HG02623 (cell line): ENCODE measurements at regions not wholly inside any gene's neighbourhood (a gene's known extent, or its start where the extent isn't known, plus 50 kb on each side); places are given as distances from the start of the nearest gene placed in this dataset.
"Not testable (repeated sequence)": the region's sequence is repeated elsewhere in the genome, so short reads cannot be mapped to it uniquely, and the experiment has no call there.

Experiments used
- ATAC-seq: cut with Tn5 transposase; IDR thresholded peaks from one replicate; pipeline ENCODE4 v1.9.1; 2021; ENCODE audit warnings: moderate library complexity; ENCODE audit not compliant: unreplicated experiment

DNA sequence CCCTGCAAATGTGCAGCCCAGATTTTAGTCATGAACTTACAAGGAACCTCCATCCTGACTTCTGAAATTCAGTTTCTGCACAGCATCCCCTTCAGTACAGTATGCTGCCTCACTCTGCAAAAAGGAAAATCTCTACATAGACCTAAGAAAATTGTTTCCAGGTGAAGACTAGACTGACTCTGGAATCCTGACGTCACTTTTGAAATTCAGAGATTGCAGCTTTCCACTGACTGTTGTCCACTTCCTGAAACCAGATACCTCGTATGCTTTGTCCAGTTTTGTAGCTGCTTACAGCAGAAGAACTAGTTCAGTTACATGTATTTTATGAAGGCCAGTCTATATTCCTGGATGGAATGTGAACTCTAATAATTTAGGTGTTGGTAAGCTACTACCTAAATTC, 629.3 kb upstream of the ST8SIA4 start:
- no peak for ATAC-seq

- ATAC-seq, result no peak
Observed at GRCh38 chr5:101531026-101531425, 627.9 kb upstream of the ST8SIA4 start.

DNA sequence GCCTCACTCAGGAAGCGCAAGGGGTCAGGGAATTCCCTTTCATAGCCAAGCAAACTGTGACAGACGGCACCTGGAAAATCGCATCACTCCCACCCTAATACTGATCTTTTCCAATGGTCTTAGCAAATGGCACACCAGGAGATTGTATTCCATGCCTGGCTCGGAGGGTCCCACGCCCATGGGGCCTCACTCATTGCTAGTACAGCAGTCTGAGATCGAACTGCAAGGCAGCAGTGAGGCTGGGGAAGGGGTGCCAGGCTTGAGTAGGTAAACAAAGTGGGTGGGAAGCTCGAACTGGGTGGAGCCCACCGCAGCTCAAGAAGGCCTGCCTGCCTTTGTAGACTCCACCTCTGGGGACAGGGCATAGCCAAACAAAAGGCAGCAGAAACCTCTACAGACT, 626.0 kb upstream of the ST8SIA4 start:
- not testable (repeated sequence) for ATAC-seq

DNA sequence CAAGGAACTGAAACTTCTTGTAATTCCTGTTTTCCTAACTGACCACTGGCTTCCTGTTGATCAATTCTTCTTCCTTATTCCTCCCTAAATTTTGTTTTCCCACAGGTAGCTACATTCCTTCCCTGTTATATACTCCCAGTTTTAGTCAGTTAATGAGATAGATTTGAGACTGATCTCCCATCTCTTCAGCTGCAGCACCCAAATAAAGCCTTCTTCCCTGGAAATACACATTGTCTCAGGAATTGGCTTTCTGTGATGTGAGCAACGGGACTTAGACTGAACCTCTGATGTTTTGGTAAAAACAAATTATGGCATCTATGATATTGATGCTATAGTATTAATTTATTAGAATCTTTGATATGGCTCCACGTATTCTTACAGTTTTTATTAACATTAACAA, 617.3 kb upstream of the ST8SIA4 start:
- no peak for ATAC-seq

DNA sequence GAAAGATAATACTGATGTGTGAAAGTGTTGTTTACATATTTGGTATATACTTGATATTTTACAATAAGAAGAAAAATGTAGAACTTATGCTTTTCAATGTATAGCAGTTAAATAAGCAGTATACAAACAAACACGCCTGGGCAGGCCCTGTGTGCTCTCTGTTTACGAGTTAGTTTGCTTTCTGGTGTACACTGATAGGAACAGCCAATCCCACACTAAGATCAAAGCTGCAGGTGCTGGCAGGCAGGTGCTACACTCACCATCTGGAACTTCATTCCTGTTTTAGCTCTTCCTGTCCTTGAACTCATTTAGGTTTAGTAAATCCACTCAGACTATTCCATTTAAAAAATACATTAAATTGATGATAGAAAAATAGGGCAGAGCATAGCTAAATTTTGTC, 614.7 kb upstream of the ST8SIA4 start:
- no peak for ATAC-seq

DNA sequence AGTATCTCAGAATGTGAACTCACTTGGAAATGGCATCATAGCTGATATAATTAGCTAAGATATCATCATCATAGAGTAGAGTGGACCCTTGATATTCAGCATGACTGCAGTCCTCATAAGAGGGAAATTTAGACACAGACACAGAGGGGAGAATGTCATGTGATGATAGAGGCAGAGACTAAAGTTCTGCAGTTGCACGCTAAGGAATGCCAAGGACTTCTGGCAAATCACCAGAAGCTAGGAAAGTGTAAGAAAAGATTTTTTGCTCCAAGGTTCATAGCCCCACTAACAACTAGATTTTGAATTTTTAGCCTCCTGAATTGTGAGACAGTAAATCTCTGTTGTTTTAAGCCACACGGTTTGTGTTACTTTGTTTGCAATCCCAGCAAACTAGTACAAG, 612.6 kb upstream of the ST8SIA4 start:
- ATAC-seq, result no peak

GRCh38 chr5:101505891-101506570, 602.9 kb upstream of the ST8SIA4 start:
- no peak for ATAC-seq

DNA sequence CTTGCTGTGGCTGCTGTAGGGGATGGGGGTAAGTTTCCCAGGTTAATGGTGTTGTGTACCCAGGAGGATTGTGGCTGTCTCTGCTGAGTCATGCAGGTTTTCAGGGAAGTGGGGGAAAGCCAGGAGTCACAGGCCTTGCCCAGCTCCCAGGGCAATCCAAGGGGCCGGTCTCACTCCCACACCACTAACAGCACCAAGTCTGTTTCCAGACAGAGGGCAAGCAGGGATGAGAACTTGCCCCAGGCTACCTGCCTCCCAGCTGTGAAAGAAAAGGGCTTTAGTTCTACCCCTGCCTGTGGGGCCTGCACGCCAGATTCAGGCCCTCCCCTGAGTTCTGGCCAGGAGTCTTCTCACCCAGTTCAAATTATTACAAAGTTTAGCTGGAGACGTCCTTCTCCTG, 579.8 kb upstream of the ST8SIA4 start:
- no peak for ATAC-seq

DNA sequence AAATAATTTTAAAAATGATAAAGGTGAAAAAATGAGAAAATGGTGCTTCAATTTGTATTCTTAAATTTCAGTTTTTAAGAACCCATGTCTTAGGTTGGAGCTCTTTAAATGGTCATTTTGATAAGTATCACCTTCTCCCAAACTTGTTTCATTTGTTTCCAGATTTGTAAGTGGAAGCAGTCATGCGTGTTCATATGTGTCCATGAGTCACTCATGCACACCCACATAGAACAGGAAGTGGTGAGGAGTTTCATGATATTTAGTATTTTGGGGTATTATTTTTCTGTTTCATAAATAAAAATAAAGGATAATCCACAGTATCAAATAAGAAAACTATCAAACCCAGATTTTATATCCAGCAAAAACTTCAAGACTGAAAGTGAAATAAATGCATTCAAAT, 570.4 kb upstream of the ST8SIA4 start:
- no peak for ATAC-seq

DNA sequence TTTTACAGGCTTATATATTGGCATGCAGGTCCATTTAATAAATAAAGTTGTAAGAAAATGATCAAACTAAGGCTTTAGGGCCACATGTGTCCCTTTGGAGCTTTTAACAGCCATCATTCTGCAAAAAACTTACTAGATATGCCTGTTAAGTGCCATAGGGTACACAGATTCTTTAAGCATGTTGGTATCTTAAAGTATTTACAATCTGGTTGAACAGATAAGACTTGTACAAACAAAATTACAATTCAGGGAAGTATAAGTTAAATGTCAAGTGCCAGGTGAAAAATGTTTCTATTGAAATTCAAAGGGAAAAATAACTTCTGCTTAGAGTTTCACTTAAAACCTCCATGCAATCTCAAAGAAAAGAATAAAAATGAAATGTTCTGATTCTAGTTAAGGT, 558.4 kb upstream of the ST8SIA4 start:
- ATAC-seq, result no peak

DNA sequence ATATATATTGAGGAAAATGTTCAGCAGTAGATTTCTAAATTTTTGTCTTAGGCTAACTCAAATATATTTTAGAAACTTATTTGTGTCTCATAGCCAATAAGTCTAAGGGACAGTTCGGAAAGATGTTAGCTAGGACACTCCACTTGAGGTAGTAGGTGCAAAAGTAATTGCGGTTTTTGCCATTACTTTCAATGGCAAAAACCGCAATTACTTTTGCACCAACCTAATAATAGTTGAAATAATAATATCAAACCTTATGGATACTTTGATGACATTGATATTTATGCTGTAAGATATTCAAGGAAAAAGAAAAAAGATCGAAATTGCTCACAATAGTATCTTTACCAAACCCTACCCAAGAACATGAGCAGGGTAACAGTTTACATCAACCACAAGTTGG, 555.5 kb upstream of the ST8SIA4 start:
- no peak for ATAC-seq

GRCh38 chr5:101455851-101456250, 552.8 kb upstream of the ST8SIA4 start:
- no peak for ATAC-seq

DNA sequence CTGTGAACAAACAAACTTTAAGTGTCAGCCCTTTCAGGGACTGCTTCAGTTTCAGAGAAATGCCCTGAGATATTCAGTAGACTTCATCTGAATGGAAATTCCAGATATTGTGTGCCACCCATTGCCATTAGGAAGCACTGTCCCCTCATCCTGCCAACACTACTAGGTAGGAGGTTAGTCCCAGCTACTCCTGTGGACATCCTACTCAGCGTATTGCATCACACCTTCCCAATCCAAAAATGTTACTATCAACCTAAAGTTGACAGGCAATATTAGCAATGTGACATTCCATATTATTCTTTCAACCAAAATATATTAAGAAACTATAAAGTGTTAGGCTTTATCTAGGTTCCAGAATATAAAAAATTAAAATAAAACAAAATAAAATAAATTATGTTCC, 552.0 kb upstream of the ST8SIA4 start:
- ATAC-seq, result no peak

DNA sequence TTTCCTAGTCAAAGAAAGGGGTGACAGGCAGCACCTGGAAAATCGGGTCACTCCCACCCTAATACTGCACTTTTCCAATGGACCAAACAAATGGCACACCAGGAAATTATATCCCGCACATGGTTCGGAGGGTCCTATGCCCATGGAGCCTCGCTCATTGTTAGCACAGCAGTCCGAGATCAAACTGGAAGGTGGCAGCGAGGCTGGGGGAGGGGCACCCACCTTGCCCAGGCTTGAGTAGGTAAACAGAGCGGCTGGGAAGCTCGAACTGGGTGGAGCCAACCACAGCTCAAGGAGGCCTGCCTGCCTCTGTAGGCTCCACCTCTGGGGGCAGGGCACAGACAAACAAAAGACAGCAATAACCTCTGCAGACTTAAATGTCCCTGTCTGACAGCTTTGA, 539.2 kb upstream of the ST8SIA4 start:
- not testable (repeated sequence) for ATAC-seq

GRCh38 chr5:101440173-101440572, 537.1 kb upstream of the ST8SIA4 start:
- no peak for ATAC-seq

- no peak for ATAC-seq
Observed at GRCh38 chr5:101437351-101437750, 534.3 kb upstream of the ST8SIA4 start.

DNA sequence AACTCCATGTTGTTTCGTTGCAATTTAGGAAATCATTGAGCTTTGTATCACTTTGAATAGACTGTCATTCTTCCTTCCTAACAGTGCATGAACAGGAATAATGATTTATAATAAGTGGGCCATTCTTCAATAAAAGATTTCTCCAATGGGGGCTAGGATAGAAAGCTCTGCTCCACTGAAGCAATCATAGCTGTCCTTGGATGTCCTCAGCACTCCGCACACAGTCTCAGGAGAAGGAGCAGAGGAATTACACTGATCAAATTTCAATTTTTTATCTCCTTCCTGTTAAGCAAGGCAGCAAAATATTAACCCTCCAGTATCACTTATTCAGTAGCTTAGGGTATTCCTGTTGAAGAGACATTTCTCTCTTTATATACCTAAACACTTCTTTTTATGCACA, 532.7 kb upstream of the ST8SIA4 start:
- no peak for ATAC-seq

DNA sequence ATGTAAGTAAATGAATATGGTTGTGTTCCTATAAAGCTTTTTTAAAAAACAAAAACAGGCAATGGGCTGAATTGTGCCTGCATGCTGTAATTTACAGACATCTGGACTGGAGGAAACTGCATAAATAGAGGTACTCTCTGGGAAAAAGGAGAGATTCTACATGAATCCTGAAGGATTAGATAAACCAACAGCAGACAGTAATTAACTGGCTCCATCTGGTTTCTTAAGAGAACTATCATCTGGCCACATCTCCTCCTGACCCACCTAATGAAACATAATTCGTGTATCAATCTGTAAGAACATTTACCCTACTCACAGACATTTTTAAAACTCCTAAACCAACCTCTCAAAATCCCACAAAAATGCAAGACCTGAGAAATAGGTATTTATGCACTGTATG, 528.1 kb upstream of the ST8SIA4 start:
- no peak for ATAC-seq

GRCh38 chr5:101430551-101430950, 527.5 kb upstream of the ST8SIA4 start:
- no peak for ATAC-seq

DNA sequence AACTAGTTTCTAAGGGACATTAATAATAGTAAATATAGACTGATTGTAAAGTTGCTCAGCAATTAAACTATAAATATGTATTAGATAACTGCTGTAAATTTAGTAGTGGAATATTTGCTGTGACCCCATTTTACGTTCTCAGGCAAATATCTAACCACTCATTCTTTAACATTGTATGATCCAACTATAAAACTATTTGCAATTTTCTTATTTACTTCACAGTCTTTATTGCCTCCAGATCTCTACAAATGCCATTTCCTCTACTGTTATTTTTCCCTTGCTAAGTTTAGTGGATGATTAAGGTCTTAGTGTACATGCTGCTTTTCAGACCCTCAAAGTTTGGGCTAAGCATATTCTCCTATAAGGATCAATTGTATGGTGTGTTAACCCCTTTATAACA, 526.2 kb upstream of the ST8SIA4 start:
- no peak for ATAC-seq

DNA sequence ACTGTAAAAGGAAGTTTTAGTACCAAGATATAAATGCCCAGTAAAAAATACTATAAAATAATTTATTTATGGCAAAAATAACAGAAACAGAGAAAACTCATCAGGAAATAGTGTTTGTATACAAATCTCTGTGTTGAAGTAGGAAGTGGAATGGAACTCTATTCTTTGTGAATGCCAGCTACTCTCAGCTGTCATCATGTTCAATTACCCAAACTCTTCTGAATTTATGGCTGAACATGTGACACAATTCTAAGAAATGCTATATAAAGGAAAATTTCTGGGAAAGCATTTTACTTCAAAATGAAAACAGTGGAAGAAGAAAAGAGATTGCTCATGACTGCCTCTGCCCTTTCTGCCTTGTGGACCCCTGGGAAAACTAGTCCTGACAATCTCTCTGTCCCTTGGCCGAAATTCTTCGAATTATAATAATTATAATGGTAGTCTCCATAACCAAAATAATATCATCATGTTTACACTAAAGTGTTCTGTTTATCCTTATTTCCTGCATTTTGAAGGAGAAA, 522.3 kb upstream of the ST8SIA4 start:
- ATAC-seq, result no peak

GRCh38 chr5:101424530-101425175, 521.6 kb upstream of the ST8SIA4 start:
- ATAC-seq, result no peak

- no peak for ATAC-seq
Observed at GRCh38 chr5:101418713-101419118, 515.6 kb upstream of the ST8SIA4 start.
